ENCODE measurements at regions not wholly inside any gene's neighbourhood (a gene's known extent, or its start where the extent isn't known, plus 50 kb on each side); places are given as distances from the start of the nearest gene placed in this dataset.

- H3K4me3 ChIP-seq (replicated peaks; ENCODE audit: low read depth, low read length) = no peak overlapping the region
- no peak for TF ChIP-seq CTCF (IDR thresholded peaks at IDR 0.05; ENCODE audit: low read depth, low read length, missing control alignments)
- DNase-seq (ENCODE audit: extremely low read depth, low read depth) = no peak
Observed at GRCh38 chr10:111833251-111833650, 350.3 kb downstream of the GPAM start.

- no peak overlapping the region for H3K4me3 ChIP-seq (replicated peaks; ENCODE audit: low read depth, low read length)
- no peak for DNase-seq (ENCODE audit: extremely low read depth, low read depth)
- no peak for TF ChIP-seq CTCF (IDR thresholded peaks at IDR 0.05; ENCODE audit: low read depth, low read length, missing control alignments)
Observed at GRCh38 chr10:111835574-111835973, 348.0 kb downstream of the GPAM start.

- DNase-seq (ENCODE audit: extremely low read depth, low read depth) = no peak
- H3K4me3 ChIP-seq (replicated peaks; ENCODE audit: low read depth, low read length) = no peak overlapping the region
Observed at GRCh38 chr10:111836064-111836463, 347.5 kb downstream of the GPAM start.

GRCh38 chr10:111836571-111836970 is 347.0 kb downstream of the GPAM start:
- TF ChIP-seq CTCF (IDR thresholded peaks at IDR 0.05; ENCODE audit: low read depth, low read length, missing control alignments) = no peak
- DNase-seq (ENCODE audit: extremely low read depth, low read depth) = no peak
- H3K4me3 ChIP-seq (replicated peaks; ENCODE audit: low read depth, low read length) = no peak overlapping the region

More at GRCh38 chr10:111836064-111836463, 347.5 kb downstream of the GPAM start:
- TF ChIP-seq CTCF (IDR thresholded peaks at IDR 0.05; ENCODE audit: low read depth, low read length, missing control alignments) = no peak

GRCh38 chr10:111837086-111837485 is 346.5 kb downstream of the GPAM start:
- no peak for DNase-seq (ENCODE audit: extremely low read depth, low read depth)
- no peak for TF ChIP-seq CTCF (IDR thresholded peaks at IDR 0.05; ENCODE audit: low read depth, low read length, missing control alignments)
- no peak overlapping the region for H3K4me3 ChIP-seq (replicated peaks; ENCODE audit: low read depth, low read length)

- DNase-seq (ENCODE audit: extremely low read depth, low read depth) = no peak
- TF ChIP-seq CTCF (IDR thresholded peaks at IDR 0.05; ENCODE audit: low read depth, low read length, missing control alignments) = no peak
- H3K4me3 ChIP-seq (replicated peaks; ENCODE audit: low read depth, low read length) = no peak overlapping the region
Observed at GRCh38 chr10:111837985-111838384, 345.6 kb downstream of the GPAM start.

GRCh38 chr10:111840546-111840945 is 343.0 kb downstream of the GPAM start:
- DNase-seq (ENCODE audit: extremely low read depth, low read depth) = no peak
- no peak overlapping the region for H3K4me3 ChIP-seq (replicated peaks; ENCODE audit: low read depth, low read length)
- no peak for TF ChIP-seq CTCF (IDR thresholded peaks at IDR 0.05; ENCODE audit: low read depth, low read length, missing control alignments)
